ENCODE measurements at regions not wholly inside any gene's neighbourhood (a gene's known extent, or its start where the extent isn't known, plus 50 kb on each side); places are given as distances from the start of the nearest gene placed in this dataset.
A peak's percentile ranks its signal among the peaks of the same experiment; 100 is the strongest.

DNA sequence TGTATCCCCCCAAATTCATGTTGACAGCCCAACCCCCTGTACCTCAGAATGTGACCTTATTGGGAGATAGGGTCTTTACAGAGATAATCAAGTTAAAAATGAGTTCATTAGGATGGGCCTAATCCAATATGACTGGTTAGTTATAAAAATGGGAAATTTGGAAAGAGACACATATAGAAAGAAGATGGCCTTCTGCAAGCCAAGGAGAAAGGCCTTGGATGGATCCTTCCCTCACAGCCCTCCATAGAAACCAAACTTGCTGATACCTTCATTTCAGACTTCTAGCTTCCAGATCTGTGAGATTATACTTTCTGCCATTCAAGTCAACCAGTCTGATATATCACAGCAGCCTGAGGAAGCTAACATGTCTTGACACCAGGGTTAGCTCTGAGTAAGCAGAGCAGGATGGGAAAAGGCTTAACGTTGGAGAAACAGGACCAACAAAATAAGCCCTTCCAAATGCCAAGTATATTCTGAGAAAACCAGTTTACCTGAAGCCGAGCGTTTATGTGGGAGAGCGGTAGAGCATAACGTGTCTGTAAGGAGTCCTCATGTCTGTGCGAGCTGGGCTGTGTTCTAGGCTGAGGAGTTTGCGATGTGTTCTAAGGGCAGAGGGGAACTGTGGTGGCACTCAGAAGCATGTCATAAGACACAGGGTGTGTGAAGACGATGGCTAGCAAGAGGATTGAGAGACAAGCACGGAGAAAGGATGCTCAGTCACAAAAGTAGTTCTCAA, 206.1 kb downstream of the PIK3R1 start:
- no peak for DNase-seq
- no peaks in the 10 kb centered on the region for H3K36me3 ChIP-seq (replicated peaks)
- no peak overlapping the region for H3K4me3 ChIP-seq (ENCODE audit: low read depth, low read length)
- in situ Hi-C loops (cut with HindIII; ENCODE audit: low pct_ligation_motif_present, low sequenced_read_pairs) = no loop called here
- no peak overlapping the region for H3K27ac ChIP-seq
- TF ChIP-seq CTCF (IDR thresholded peaks at IDR 0.05; ENCODE audit: low read depth, low read length, missing control alignments) = no peak
- no peaks in the 10 kb centered on the region for H3K27me3 ChIP-seq (replicated peaks)

- no peak for DNase-seq
- H3K27me3 ChIP-seq (replicated peaks) = no peaks in the 10 kb centered on the region
- H3K4me3 ChIP-seq (ENCODE audit: low read depth, low read length) = no peak overlapping the region
- no peaks in the 10 kb centered on the region for H3K36me3 ChIP-seq (replicated peaks)
- in situ Hi-C loops (cut with HindIII; ENCODE audit: low pct_ligation_motif_present, low sequenced_read_pairs) = no loop called here
- no peak overlapping the region for H3K27ac ChIP-seq
- TF ChIP-seq CTCF (IDR thresholded peaks at IDR 0.05; ENCODE audit: low read depth, low read length, missing control alignments) = no peak
Measured at GRCh38 chr5:68423154-68423811, 207.7 kb downstream of the PIK3R1 start.

- Histone ChIP-seq H3K27ac (no peak overlapping the region), H3K36me3 (replicated peaks) (no peaks in the 10 kb centered on the region), H3K4me3 (ENCODE audit: low read depth, low read length) (no peak overlapping the region), H3K27me3 (replicated peaks) (no peaks in the 10 kb centered on the region)
- DNase-seq = peak; percentile 57
- in situ Hi-C loops (cut with HindIII; ENCODE audit: low pct_ligation_motif_present, low sequenced_read_pairs) = no loop called here
- TF ChIP-seq CTCF (IDR thresholded peaks at IDR 0.05; ENCODE audit: low read depth, low read length, missing control alignments) = no peak
Measured at GRCh38 chr5:68424799-68425537, 209.4 kb downstream of the PIK3R1 start.

DNA sequence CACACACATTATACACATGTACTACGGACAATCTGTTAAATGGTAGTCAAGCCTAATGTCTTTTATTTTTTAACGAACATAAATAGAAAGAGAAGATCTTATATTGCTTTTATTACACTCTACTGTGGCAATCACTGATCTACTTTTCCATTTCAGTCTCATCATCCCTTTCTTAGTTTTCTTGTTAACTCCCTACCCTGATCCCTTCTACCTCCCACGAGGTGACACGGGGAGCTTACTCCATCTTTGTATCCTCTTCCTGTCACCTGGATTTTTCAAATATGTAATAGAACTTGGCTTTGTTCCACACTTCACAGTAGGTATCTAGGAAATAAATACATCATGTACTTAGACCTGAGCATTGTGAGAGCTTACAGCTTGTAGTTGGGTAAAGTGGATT, 211.0 kb downstream of the PIK3R1 start:
- no peak overlapping the region for H3K4me3 ChIP-seq (ENCODE audit: low read depth, low read length)
- no peaks in the 10 kb centered on the region for H3K36me3 ChIP-seq (replicated peaks)
- no peaks in the 10 kb centered on the region for H3K27me3 ChIP-seq (replicated peaks)
- DNase-seq = no peak
- no peak overlapping the region for H3K27ac ChIP-seq
- TF ChIP-seq CTCF (IDR thresholded peaks at IDR 0.05; ENCODE audit: low read depth, low read length, missing control alignments) = no peak
- in situ Hi-C loops (cut with HindIII; ENCODE audit: low pct_ligation_motif_present, low sequenced_read_pairs) = no loop called here

GRCh38 chr5:68428231-68428811, 212.8 kb downstream of the PIK3R1 start:
- no peaks in the 10 kb centered on the region for H3K27me3 ChIP-seq (replicated peaks)
- no peak for DNase-seq
- no peak overlapping the region for H3K27ac ChIP-seq
- TF ChIP-seq CTCF (IDR thresholded peaks at IDR 0.05; ENCODE audit: low read depth, low read length, missing control alignments) = no peak
- in situ Hi-C loops (cut with HindIII; ENCODE audit: low pct_ligation_motif_present, low sequenced_read_pairs) = no loop called here
- H3K36me3 ChIP-seq (replicated peaks) = no peaks in the 10 kb centered on the region
- H3K4me3 ChIP-seq (ENCODE audit: low read depth, low read length) = no peak overlapping the region
